HepG2 (cell line): ENCODE measurements at regions not wholly inside any gene's neighbourhood (a gene's known extent, or its start where the extent isn't known, plus 50 kb on each side); places are given as distances from the start of the nearest gene placed in this dataset.
"Not testable (repeated sequence)": the region's sequence is repeated elsewhere in the genome, so short reads cannot be mapped to it uniquely, and the experiment has no call there.

Source experiments
- ATAC-seq: fragments of 200-7000 bp; cut with Tn5 transposase; 3 replicates; pipeline ENCODE4 v1.9.1; 2020; ENCODE audit warnings: mild to moderate bottlenecking, moderate library complexity
- BruUV-seq: library from RNA; stranded (reverse); fragments of 400-500 nt; replicated peaks from 2 replicates; lab custom pipeline; 2021; lab: Mats Ljungman, UMichigan
- CTCF ChIA-PET: fragments of 300-600 bp; formaldehyde crosslinking; extraction: SDS; loops from one replicate; lab custom pipeline; 2021; ENCODE audit warnings: low total read pairs, inconsistent platforms, low intra/inter-chr PET ratio; lab: Yijun Ruan, JAX
- POLR2A ChIA-PET: fragments of 350-600 bp; sonication (Branson Sonifier 250); formaldehyde crosslinking; loops from one replicate; lab custom pipeline; 2020; ENCODE audit warnings: antibody characterized with exemption, inconsistent platforms; lab: Yijun Ruan, JAX
- DNase-seq: peaks from one replicate; pipeline ENCODE4 v3.0.0-alpha.2; 2015; ENCODE audit warnings: low spot score
- FAIRE-seq: peaks from 3 replicates; lab custom pipeline; 2011; peaks lifted over from hg19 to GRCh38; lab: Jason Lieb, UNC
- H2AFZ ChIP-seq: one replicate; pipeline ENCODE4 v1.6.1; 2011; ENCODE audit warnings: low read length, inconsistent platforms
- H3K27ac ChIP-seq: fragments of 300-600 bp; 3 replicates; pipeline ENCODE4 v1.8.0; 2011; ENCODE audit warnings: mixed run types, mild to moderate bottlenecking, mixed read lengths, low read length, inconsistent platforms; ENCODE audit not compliant: insufficient read depth; ENCODE audit errors: extremely low read length
- H3K27me3 ChIP-seq, 2 experiments: fragments of 200-600 bp in 1 of 2; 2 replicates in 1 of 2; 3 replicates in 1 of 2; pipeline versions ENCODE4 v1.6.0 to v1.8.0; 2011; ENCODE audit warnings: low read length in 2 of 2, mild to moderate bottlenecking in 2 of 2, moderate library complexity in 2 of 2, inconsistent platforms in 1 of 2; ENCODE audit not compliant: insufficient read depth in 2 of 2, control insufficient read depth in 1 of 2
- H3K36me3 ChIP-seq, 2 experiments: fragments of 200-600 bp in 1 of 2; replicated peaks in 1 of 2; 2 replicates in 1 of 2; 3 replicates in 1 of 2; pipeline versions ENCODE4 v1.5.1 to v1.8.0; 2011; ENCODE audit warnings: low read length in 2 of 2, inconsistent platforms in 1 of 2; ENCODE audit not compliant: insufficient read depth in 2 of 2, control insufficient read depth in 1 of 2
- H3K4me1 ChIP-seq: 2 replicates; pipeline ENCODE4 v1.5.1; 2012; ENCODE audit warnings: low read length, inconsistent platforms; ENCODE audit not compliant: insufficient read depth
- H3K4me2 ChIP-seq: 2 replicates; pipeline ENCODE4 v1.6.0; 2011; ENCODE audit warnings: low read depth, low read length, inconsistent platforms
- H3K4me3 ChIP-seq, 3 experiments: fragments of 200-600 bp in 1 of 3; sonication (generic), shearing (Covaris generic) in 1 of 3; replicated peaks in 1 of 3; 2 replicates each; pipeline ENCODE4 v1.5.1; 2011 to 2016; ENCODE audit warnings: low read length in 3 of 3, inconsistent platforms in 2 of 3, low read depth in 2 of 3, mild to moderate bottlenecking in 2 of 3, control low read depth in 1 of 3, mixed read lengths in 1 of 3; ENCODE audit not compliant: insufficient read depth in 1 of 3
- H3K79me2 ChIP-seq: one replicate; pipeline ENCODE4 v1.6.1; 2011; ENCODE audit warnings: low read length, inconsistent platforms; ENCODE audit not compliant: insufficient read depth
- H3K9ac ChIP-seq: 2 replicates; pipeline ENCODE4 v1.6.0; 2011; ENCODE audit warnings: mild to moderate bottlenecking, low read depth, low read length, inconsistent platforms; ENCODE audit not compliant: insufficient read depth
- H3K9me3 ChIP-seq: 2 replicates; pipeline ENCODE4 v1.5.1; 2012; ENCODE audit warnings: mild to moderate bottlenecking, low read length
- H4K20me1 ChIP-seq: 2 replicates; pipeline ENCODE4 v1.6.0; 2011; ENCODE audit warnings: inconsistent platforms, mild to moderate bottlenecking, low read length, moderate library complexity; ENCODE audit not compliant: insufficient read depth
- ADNP ChIP-seq: sonication (generic); formaldehyde crosslinking; IDR thresholded peaks from 2 replicates; pipeline ENCODE4 v1.4.0; 2020; ENCODE audit warnings: missing genetic modification reagents
- ELF4 ChIP-seq: sonication (generic); formaldehyde crosslinking; IDR thresholded peaks from 2 replicates; pipeline ENCODE4 v1.5.0; 2020; ENCODE audit warnings: missing genetic modification reagents, mild to moderate bottlenecking, moderate library complexity, borderline replicate concordance
- HNRNPH1 ChIP-seq: fragments of 200-400 bp; formaldehyde crosslinking; optimal IDR thresholded peaks from 2 replicates; pipeline ENCODE3; 2017; ENCODE audit warnings: mild to moderate bottlenecking, low read depth, low read length
- HNRNPLL ChIP-seq: fragments of 200-400 bp; formaldehyde crosslinking; IDR thresholded peaks from 2 replicates; pipeline ENCODE4 v1.6.1; 2017; ENCODE audit warnings: mild to moderate bottlenecking, low read depth, low read length; ENCODE audit not compliant: poor library complexity, severe bottlenecking
- PAWR ChIP-seq: sonication (generic); formaldehyde crosslinking; IDR thresholded peaks from 2 replicates; pipeline ENCODE4 v1.4.0; 2020; ENCODE audit warnings: missing genetic modification reagents, mild to moderate bottlenecking, borderline replicate concordance
- SAFB2 ChIP-seq: sonication (generic); formaldehyde crosslinking; IDR thresholded peaks from 2 replicates; pipeline ENCODE4 v1.5.1; 2020; ENCODE audit warnings: missing genetic modification reagents, low read depth, mild to moderate bottlenecking, borderline replicate concordance
- ZKSCAN5 ChIP-seq: sonication (generic); formaldehyde crosslinking; IDR thresholded peaks from 2 replicates; pipeline ENCODE4 v1.5.1; 2020; ENCODE audit warnings: mild to moderate bottlenecking, missing genetic modification reagents
- ZNF414 ChIP-seq: sonication (generic); formaldehyde crosslinking; IDR thresholded peaks from 2 replicates; pipeline ENCODE4 v1.5.0; 2020; ENCODE audit warnings: missing genetic modification reagents
- WGBS: methylation state at CpG from one replicate; pipeline ENCODE4 v1.1.6; 2017; ENCODE audit warnings: low lambda C conversion rate; 5-methylcytosine and 5-hydroxymethylcytosine counted together
- in situ Hi-C: cut with HindIII; loops from 2 replicates; pipeline ENCODE4 v1.10.0; 2017; ENCODE audit warnings: low pct_unique_long_range_greater_than_20kb; ENCODE audit not compliant: extremely low pct_ligation_motif_present
- intact Hi-C: fragments of 100-400 bp; cut with micrococcal nuclease; formaldehyde crosslinking; loops from one replicate; pipeline ENCODE4 v1.10.0; 2022; ENCODE audit not compliant: unreplicated experiment
- TF ChIP-seq, protein P1 (sequence below): sonication (generic); formaldehyde crosslinking; IDR thresholded peaks from 2 replicates; pipeline ENCODE4 v1.4.0; 2020; ENCODE audit warnings: missing genetic modification reagents
- TF ChIP-seq, protein P2 (sequence below): IDR thresholded peaks from 2 replicates; pipeline ENCODE4 v1.6.1; 2018; ENCODE audit warnings: missing genetic modification reagents, mild to moderate bottlenecking, missing compliant biosample characterization
- TF ChIP-seq, protein P3 (sequence below): sonication (generic); formaldehyde crosslinking; IDR thresholded peaks from 2 replicates; pipeline ENCODE4 v1.4.0; 2020; ENCODE audit warnings: missing genetic modification reagents

- TF ChIP-seq, protein P1, sequence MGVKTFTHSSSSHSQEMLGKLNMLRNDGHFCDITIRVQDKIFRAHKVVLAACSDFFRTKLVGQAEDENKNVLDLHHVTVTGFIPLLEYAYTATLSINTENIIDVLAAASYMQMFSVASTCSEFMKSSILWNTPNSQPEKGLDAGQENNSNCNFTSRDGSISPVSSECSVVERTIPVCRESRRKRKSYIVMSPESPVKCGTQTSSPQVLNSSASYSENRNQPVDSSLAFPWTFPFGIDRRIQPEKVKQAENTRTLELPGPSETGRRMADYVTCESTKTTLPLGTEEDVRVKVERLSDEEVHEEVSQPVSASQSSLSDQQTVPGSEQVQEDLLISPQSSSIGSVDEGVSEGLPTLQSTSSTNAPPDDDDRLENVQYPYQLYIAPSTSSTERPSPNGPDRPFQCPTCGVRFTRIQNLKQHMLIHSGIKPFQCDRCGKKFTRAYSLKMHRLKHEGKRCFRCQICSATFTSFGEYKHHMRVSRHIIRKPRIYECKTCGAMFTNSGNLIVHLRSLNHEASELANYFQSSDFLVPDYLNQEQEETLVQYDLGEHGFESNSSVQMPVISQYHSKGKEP (CRISPR knock-in tag), result no peak
- TF ChIP-seq ADNP, result no peak
- TF ChIP-seq, all 625 proteins: peak for 0
Measured at GRCh38 chr5:12133520-12133919, 229.3 kb upstream of the CTNND2 start (continued).

DNA sequence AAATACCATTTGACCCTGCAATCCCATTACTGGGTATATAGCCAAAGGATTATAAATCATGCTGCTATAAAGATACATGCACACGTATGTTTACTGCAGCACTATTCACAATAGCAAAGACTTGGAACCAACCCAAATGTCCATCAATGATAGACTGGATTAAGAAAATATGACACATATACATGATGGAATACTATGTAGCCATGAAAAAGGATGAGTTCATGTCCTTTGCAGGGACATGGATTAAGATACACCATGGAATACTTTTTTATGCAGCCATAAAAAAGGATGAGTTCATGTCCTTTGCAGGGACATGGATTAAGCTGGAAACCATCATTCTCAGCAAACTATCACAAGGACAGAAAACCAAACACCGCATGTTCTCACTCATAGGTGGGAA lies 226.8 kb upstream of the CTNND2 start:
- intact Hi-C loops, BruUV-seq, DNase-seq, H3K4me2 ChIP-seq, H2AFZ ChIP-seq, H3K36me3 ChIP-seq, POLR2A ChIA-PET, H3K4me1 ChIP-seq, H4K20me1 ChIP-seq, H3K27me3 ChIP-seq, H3K9ac ChIP-seq, H3K4me3 ChIP-seq, ATAC-seq, in situ Hi-C loops, H3K79me2 ChIP-seq, FAIRE-seq, CTCF ChIA-PET, H3K27ac ChIP-seq: not testable (repeated sequence)
- WGBS, result 61% methylated on average over 2 of the region's 2 CpGs
- peaks cover 69% of the 10 kb centered on the region for H3K9me3 ChIP-seq

DNA sequence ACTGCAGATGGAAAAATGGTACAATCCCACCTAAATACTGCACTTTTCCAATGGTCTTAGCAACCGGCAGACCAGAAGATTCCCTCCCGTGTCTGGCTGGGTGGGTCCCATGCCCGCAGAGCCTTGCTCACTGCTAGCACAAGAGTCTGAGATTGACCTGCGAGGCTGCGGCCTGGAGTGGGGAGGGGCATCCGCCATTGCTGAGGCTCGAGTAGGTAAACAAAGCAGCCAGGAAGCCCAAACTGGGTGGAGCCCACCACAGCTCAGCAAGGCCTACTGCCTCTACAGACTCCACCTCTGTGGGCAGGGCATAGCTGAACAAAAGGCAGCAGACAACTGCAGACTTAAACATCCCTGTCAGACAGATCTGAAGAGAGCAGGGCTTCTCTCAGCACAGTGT lies 221.6 kb upstream of the CTNND2 start:
- Histone ChIP-seq H3K27ac (no peak overlapping the region), H3K9me3 (peaks cover 56% of the 10 kb centered on the region), H2AFZ (no peak overlapping the region), H3K4me1 (no peaks in the 10 kb centered on the region), H3K4me2 (no peak overlapping the region), H3K4me3 (no peak overlapping the region), H3K27me3 (no peaks in the 10 kb centered on the region), H3K79me2 (no peaks in the 10 kb centered on the region), H4K20me1 (no peaks in the 10 kb centered on the region), H3K36me3 (no peaks in the 10 kb centered on the region), H3K9ac (no peak overlapping the region)
- CTCF ChIA-PET, result no interaction called here
- no peak for ATAC-seq
- 40% methylated on average over 1 of the region's 7 CpGs for WGBS
- POLR2A ChIA-PET, result no interaction called here
- BruUV-seq, result no TSS peak
- intact Hi-C loops, result no loop called here
- in situ Hi-C loops, result no loop called here
- no peak for DNase-seq
- no peak for FAIRE-seq
- TF ChIP-seq HNRNPH1 (no peak), ZKSCAN5 (CRISPR knock-in tag) (no peak), ZNF414 (CRISPR knock-in tag) (no peak), HNRNPLL (no peak), PAWR (CRISPR knock-in tag) (no peak), ELF4 (CRISPR knock-in tag) (no peak), SAFB2 (CRISPR knock-in tag) (no peak)
- TF ChIP-seq, protein P2, sequence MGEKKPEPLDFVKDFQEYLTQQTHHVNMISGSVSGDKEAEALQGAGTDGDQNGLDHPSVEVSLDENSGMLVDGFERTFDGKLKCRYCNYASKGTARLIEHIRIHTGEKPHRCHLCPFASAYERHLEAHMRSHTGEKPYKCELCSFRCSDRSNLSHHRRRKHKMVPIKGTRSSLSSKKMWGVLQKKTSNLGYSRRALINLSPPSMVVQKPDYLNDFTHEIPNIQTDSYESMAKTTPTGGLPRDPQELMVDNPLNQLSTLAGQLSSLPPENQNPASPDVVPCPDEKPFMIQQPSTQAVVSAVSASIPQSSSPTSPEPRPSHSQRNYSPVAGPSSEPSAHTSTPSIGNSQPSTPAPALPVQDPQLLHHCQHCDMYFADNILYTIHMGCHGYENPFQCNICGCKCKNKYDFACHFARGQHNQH (CRISPR knock-in tag), result no peak
- TF ChIP-seq, protein P3, sequence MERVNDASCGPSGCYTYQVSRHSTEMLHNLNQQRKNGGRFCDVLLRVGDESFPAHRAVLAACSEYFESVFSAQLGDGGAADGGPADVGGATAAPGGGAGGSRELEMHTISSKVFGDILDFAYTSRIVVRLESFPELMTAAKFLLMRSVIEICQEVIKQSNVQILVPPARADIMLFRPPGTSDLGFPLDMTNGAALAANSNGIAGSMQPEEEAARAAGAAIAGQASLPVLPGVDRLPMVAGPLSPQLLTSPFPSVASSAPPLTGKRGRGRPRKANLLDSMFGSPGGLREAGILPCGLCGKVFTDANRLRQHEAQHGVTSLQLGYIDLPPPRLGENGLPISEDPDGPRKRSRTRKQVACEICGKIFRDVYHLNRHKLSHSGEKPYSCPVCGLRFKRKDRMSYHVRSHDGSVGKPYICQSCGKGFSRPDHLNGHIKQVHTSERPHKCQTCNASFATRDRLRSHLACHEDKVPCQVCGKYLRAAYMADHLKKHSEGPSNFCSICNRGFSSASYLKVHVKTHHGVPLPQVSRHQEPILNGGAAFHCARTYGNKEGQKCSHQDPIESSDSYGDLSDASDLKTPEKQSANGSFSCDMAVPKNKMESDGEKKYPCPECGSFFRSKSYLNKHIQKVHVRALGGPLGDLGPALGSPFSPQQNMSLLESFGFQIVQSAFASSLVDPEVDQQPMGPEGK (CRISPR knock-in tag), result no peak
